ENCODE measurements at regions not wholly inside any gene's neighbourhood (a gene's known extent, or its start where the extent isn't known, plus 50 kb on each side); places are given as distances from the start of the nearest gene placed in this dataset.
"Not testable (repeated sequence)": the region's sequence is repeated elsewhere in the genome, so short reads cannot be mapped to it uniquely, and the experiment has no call there.

- Histone ChIP-seq H3K9me3 (ENCODE audit: low read length) (no peaks in the 10 kb centered on the region), H3K27me3 (ENCODE audit: low read length) (no peaks in the 10 kb centered on the region), H2AFZ (ENCODE audit: low read length) (no peak overlapping the region), H3K9me2 (replicated peaks; ENCODE audit: insufficient read depth, low read length) (no peaks in the 10 kb centered on the region), H3K79me2 (ENCODE audit: low read length) (no peaks in the 10 kb centered on the region), H3K4me2 (ENCODE audit: low read depth, low read length, poor library complexity, severe bottlenecking) (no peak overlapping the region), H3K4me3 (ENCODE audit: low read length) (no peak overlapping the region), H3K27ac (ENCODE audit: low read length) (no peak overlapping the region), H4K20me1 (ENCODE audit: insufficient read depth, low read depth, low read length) (no peaks in the 10 kb centered on the region), H3K9ac (ENCODE audit: low read length) (no peak overlapping the region), H3K4me1 (ENCODE audit: low read length) (peaks cover 39% of the 10 kb centered on the region), H3K36me3 (ENCODE audit: insufficient read depth, low read length) (no peaks in the 10 kb centered on the region)
- no peak for DNase-seq
Observed at GRCh38 chr10:11691319-11691755, 50.8 kb upstream of the ECHDC3 start.

- no peak overlapping the region for H3K27ac ChIP-seq (ENCODE audit: low read length)
- DNase-seq = no peak
- peaks cover 40% of the 10 kb centered on the region for H3K4me1 ChIP-seq (ENCODE audit: low read length)
- no peaks in the 10 kb centered on the region for H3K9me3 ChIP-seq (ENCODE audit: low read length)
- H3K27me3 ChIP-seq (ENCODE audit: low read length) = no peaks in the 10 kb centered on the region
- no peak overlapping the region for H3K4me2 ChIP-seq (ENCODE audit: low read depth, low read length, poor library complexity, severe bottlenecking)
- no peak overlapping the region for H3K9ac ChIP-seq (ENCODE audit: low read length)
- H3K9me2 ChIP-seq (replicated peaks; ENCODE audit: insufficient read depth, low read length) = no peaks in the 10 kb centered on the region
- no peak overlapping the region for H2AFZ ChIP-seq (ENCODE audit: low read length)
- no peak overlapping the region for H3K4me3 ChIP-seq (ENCODE audit: low read length)
- H4K20me1 ChIP-seq (ENCODE audit: insufficient read depth, low read depth, low read length) = no peaks in the 10 kb centered on the region
- H3K36me3 ChIP-seq (ENCODE audit: insufficient read depth, low read length) = no peaks in the 10 kb centered on the region
- no peaks in the 10 kb centered on the region for H3K79me2 ChIP-seq (ENCODE audit: low read length)
Observed at GRCh38 chr10:11689945-11690736, 52.0 kb upstream of the ECHDC3 start.

- H3K9me3 ChIP-seq (ENCODE audit: low read length); H3K27me3 ChIP-seq (ENCODE audit: low read length); H4K20me1 ChIP-seq (ENCODE audit: insufficient read depth, low read depth, low read length); H3K4me3 ChIP-seq (ENCODE audit: low read length); DNase-seq; H3K36me3 ChIP-seq (ENCODE audit: insufficient read depth, low read length); H3K79me2 ChIP-seq (ENCODE audit: low read length); H3K9ac ChIP-seq (ENCODE audit: low read length); H3K4me2 ChIP-seq (ENCODE audit: low read depth, low read length, poor library complexity, severe bottlenecking); H3K27ac ChIP-seq (ENCODE audit: low read length); H2AFZ ChIP-seq (ENCODE audit: low read length); H3K9me2 ChIP-seq (replicated peaks; ENCODE audit: insufficient read depth, low read length): not testable (repeated sequence)
- H3K4me1 ChIP-seq (ENCODE audit: low read length) = peaks cover 57% of the 10 kb centered on the region
Observed at GRCh38 chr10:11688448-11688795, 53.8 kb upstream of the ECHDC3 start.

GRCh38 chr10:11687779-11688447, 54.3 kb upstream of the ECHDC3 start:
- Histone ChIP-seq H3K9me2 (replicated peaks; ENCODE audit: insufficient read depth, low read length) (no peaks in the 10 kb centered on the region), H3K27me3 (ENCODE audit: low read length) (no peaks in the 10 kb centered on the region), H3K4me3 (ENCODE audit: low read length) (no peak overlapping the region), H3K9ac (ENCODE audit: low read length) (no peak overlapping the region), H2AFZ (ENCODE audit: low read length) (no peak overlapping the region), H3K27ac (ENCODE audit: low read length) (no peak overlapping the region), H3K36me3 (ENCODE audit: insufficient read depth, low read length) (no peaks in the 10 kb centered on the region), H3K79me2 (ENCODE audit: low read length) (no peaks in the 10 kb centered on the region), H3K4me1 (ENCODE audit: low read length) (peaks cover 62% of the 10 kb centered on the region), H3K9me3 (ENCODE audit: low read length) (no peaks in the 10 kb centered on the region), H4K20me1 (ENCODE audit: insufficient read depth, low read depth, low read length) (no peaks in the 10 kb centered on the region), H3K4me2 (ENCODE audit: low read depth, low read length, poor library complexity, severe bottlenecking) (no peak overlapping the region)
- no peak for DNase-seq

GRCh38 chr10:11687357-11687771, 54.8 kb upstream of the ECHDC3 start:
- Histone ChIP-seq H3K9me3 (ENCODE audit: low read length) (no peaks in the 10 kb centered on the region), H3K27ac (ENCODE audit: low read length) (no peak overlapping the region), H3K4me3 (ENCODE audit: low read length) (no peak overlapping the region), H3K9ac (ENCODE audit: low read length) (peak overlapping the region; percentile 31; the same call in 1 of the 2 replicates), H3K79me2 (ENCODE audit: low read length) (no peaks in the 10 kb centered on the region), H3K36me3 (ENCODE audit: insufficient read depth, low read length) (no peaks in the 10 kb centered on the region), H3K27me3 (ENCODE audit: low read length) (no peaks in the 10 kb centered on the region), H4K20me1 (ENCODE audit: insufficient read depth, low read depth, low read length) (no peaks in the 10 kb centered on the region), H3K4me1 (ENCODE audit: low read length) (peaks cover 68% of the 10 kb centered on the region), H3K9me2 (replicated peaks; ENCODE audit: insufficient read depth, low read length) (no peaks in the 10 kb centered on the region), H2AFZ (ENCODE audit: low read length) (no peak overlapping the region), H3K4me2 (ENCODE audit: low read depth, low read length, poor library complexity, severe bottlenecking) (no peak overlapping the region)
- DNase-seq = no peak

- Histone ChIP-seq H3K27ac (ENCODE audit: low read length) (peak overlapping the region; percentile 98), H3K4me3 (ENCODE audit: low read length) (peak overlapping the region; percentile 51), H3K9me2 (replicated peaks; ENCODE audit: insufficient read depth, low read length) (no peaks in the 10 kb centered on the region), H3K9ac (ENCODE audit: low read length) (peak overlapping the region; percentile 78), H4K20me1 (ENCODE audit: insufficient read depth, low read depth, low read length) (no peaks in the 10 kb centered on the region), H3K4me2 (ENCODE audit: low read depth, low read length, poor library complexity, severe bottlenecking) (peak overlapping the region; percentile 75), H3K79me2 (ENCODE audit: low read length) (no peaks in the 10 kb centered on the region), H2AFZ (ENCODE audit: low read length) (0 out of 2 replicates have a peak overlapping the region, but pooled peaks have one; percentile 34), H3K9me3 (ENCODE audit: low read length) (no peaks in the 10 kb centered on the region), H3K27me3 (ENCODE audit: low read length) (no peaks in the 10 kb centered on the region), H3K36me3 (ENCODE audit: insufficient read depth, low read length) (no peaks in the 10 kb centered on the region), H3K4me1 (ENCODE audit: low read length) (peaks cover 84% of the 10 kb centered on the region)
- peak; percentile 96 for DNase-seq
Observed at GRCh38 chr10:11685787-11686218, 56.4 kb upstream of the ECHDC3 start.

- Histone ChIP-seq H3K4me3 (ENCODE audit: low read length) (peak overlapping the region; percentile 51), H3K9ac (ENCODE audit: low read length) (peak overlapping the region; percentile 78), H3K4me2 (ENCODE audit: low read depth, low read length, poor library complexity, severe bottlenecking) (peak overlapping the region; percentile 75), H3K9me3 (ENCODE audit: low read length) (no peaks in the 10 kb centered on the region), H3K27ac (ENCODE audit: low read length) (peak overlapping the region; percentile 98), H3K4me1 (ENCODE audit: low read length) (peaks cover 92% of the 10 kb centered on the region), H2AFZ (ENCODE audit: low read length) (no peak overlapping the region), H3K27me3 (ENCODE audit: low read length) (no peaks in the 10 kb centered on the region), H3K36me3 (ENCODE audit: insufficient read depth, low read length) (no peaks in the 10 kb centered on the region), H3K9me2 (replicated peaks; ENCODE audit: insufficient read depth, low read length) (no peaks in the 10 kb centered on the region), H3K79me2 (ENCODE audit: low read length) (no peaks in the 10 kb centered on the region), H4K20me1 (ENCODE audit: insufficient read depth, low read depth, low read length) (no peaks in the 10 kb centered on the region)
- peak; percentile 95 for DNase-seq
Observed at GRCh38 chr10:11684717-11685645, 57.2 kb upstream of the ECHDC3 start.

- H3K4me2 ChIP-seq (ENCODE audit: low read depth, low read length, poor library complexity, severe bottlenecking) = peak overlapping the region; percentile 75
- H3K36me3 ChIP-seq (ENCODE audit: insufficient read depth, low read length); H2AFZ ChIP-seq (ENCODE audit: low read length); H3K79me2 ChIP-seq (ENCODE audit: low read length); H3K9me2 ChIP-seq (replicated peaks; ENCODE audit: insufficient read depth, low read length); H3K9me3 ChIP-seq (ENCODE audit: low read length); H4K20me1 ChIP-seq (ENCODE audit: insufficient read depth, low read depth, low read length); H3K27me3 ChIP-seq (ENCODE audit: low read length): not testable (repeated sequence)
- DNase-seq = peak; percentile 87
- H3K4me3 ChIP-seq (ENCODE audit: low read length) = peak overlapping the region; percentile 51; the same call in 1 of the 2 replicates
- peak overlapping the region; percentile 78 for H3K9ac ChIP-seq (ENCODE audit: low read length)
- peaks cover 98% of the 10 kb centered on the region for H3K4me1 ChIP-seq (ENCODE audit: low read length)
- H3K27ac ChIP-seq (ENCODE audit: low read length) = peak overlapping the region; percentile 98
Observed at GRCh38 chr10:11684341-11684716, 57.9 kb upstream of the ECHDC3 start.
